DMS79 treated with DMSO at 0.1 percent for 48 hours (cell line): ENCODE measurements at regions not wholly inside any gene's neighbourhood (a gene's known extent, or its start where the extent isn't known, plus 50 kb on each side); places are given as distances from the start of the nearest gene placed in this dataset.
"Not testable (repeated sequence)": the region's sequence is repeated elsewhere in the genome, so short reads cannot be mapped to it uniquely, and the experiment has no call there.

Experiments
- DNase-seq: peaks from one replicate; lab custom pipeline; 2025; lab: John Stamatoyannopoulos, UW

GRCh38 chr7:22066522-22066921, 120.8 kb upstream of the CDCA7L start:
- DNase-seq: no peak

- no peak for DNase-seq
Observed at GRCh38 chr7:22064816-22065215, 119.1 kb upstream of the CDCA7L start.

GRCh38 chr7:22061775-22062174, 116.1 kb upstream of the CDCA7L start:
- DNase-seq: no peak

GRCh38 chr7:22060863-22061262, 115.2 kb upstream of the CDCA7L start:
- no peak for DNase-seq

- DNase-seq: no peak
Observed at GRCh38 chr7:22060197-22060596, 114.5 kb upstream of the CDCA7L start.

- no peak for DNase-seq
Observed at GRCh38 chr7:22055226-22055625, 109.5 kb upstream of the CDCA7L start.

- DNase-seq: no peak
Observed at GRCh38 chr7:22052674-22053365, 107.1 kb upstream of the CDCA7L start.

GRCh38 chr7:22051886-22052673, 106.4 kb upstream of the CDCA7L start:
- no peak for DNase-seq

- DNase-seq: no peak
Observed at GRCh38 chr7:22049766-22050500, 104.2 kb upstream of the CDCA7L start.

- DNase-seq: no peak
Observed at GRCh38 chr7:22043367-22043766, 97.7 kb upstream of the CDCA7L start.

GRCh38 chr7:22040923-22041595, 95.4 kb upstream of the CDCA7L start:
- no peak for DNase-seq

GRCh38 chr7:22039670-22040069, 94.0 kb upstream of the CDCA7L start:
- no peak for DNase-seq

- not testable (repeated sequence) for DNase-seq
Observed at GRCh38 chr7:22032356-22032755, 86.7 kb upstream of the CDCA7L start.

- DNase-seq: not testable (repeated sequence)
Observed at GRCh38 chr7:22028656-22029055, 83.0 kb upstream of the CDCA7L start.

GRCh38 chr7:22027475-22027874, 81.8 kb upstream of the CDCA7L start:
- DNase-seq: no peak

GRCh38 chr7:22025983-22026382, 80.3 kb upstream of the CDCA7L start:
- no peak for DNase-seq

GRCh38 chr7:22025075-22025474, 79.4 kb upstream of the CDCA7L start:
- no peak for DNase-seq

- DNase-seq: no peak
Observed at GRCh38 chr7:22019931-22020330, 74.2 kb upstream of the CDCA7L start.

GRCh38 chr7:22016507-22016906, 70.8 kb upstream of the CDCA7L start:
- no peak for DNase-seq

GRCh38 chr7:22013711-22014110, 68.0 kb upstream of the CDCA7L start:
- DNase-seq: no peak

- DNase-seq: no peak
Observed at GRCh38 chr7:22008683-22009082, 63.0 kb upstream of the CDCA7L start.

- no peak for DNase-seq
Observed at GRCh38 chr7:22008087-22008486, 62.4 kb upstream of the CDCA7L start.
